Choroid plexus epithelial cell (primary cell): ENCODE measurements at regions not wholly inside any gene's neighbourhood (a gene's known extent, or its start where the extent isn't known, plus 50 kb on each side); places are given as distances from the start of the nearest gene placed in this dataset.

Experiments
- DNase-seq: peaks from one replicate; pipeline ENCODE4 v3.0.0-alpha.2; 2010; ENCODE audit warnings: low read depth
- H3K4me3 ChIP-seq: 2 replicates; pipeline ENCODE4 v1.5.1; 2011; ENCODE audit warnings: low read depth, mild to moderate bottlenecking, control low read depth, low read length, moderate library complexity
- CTCF ChIP-seq: conservative IDR thresholded peaks from 2 replicates; pipeline ENCODE4 v1.5.1; 2011; ENCODE audit warnings: low read depth, mild to moderate bottlenecking, control low read depth, inconsistent platforms, low read length, moderate library complexity

- TF ChIP-seq CTCF, result no peak
- DNase-seq, result no peak
- H3K4me3 ChIP-seq, result no peak overlapping the region
These were observed 205.1 kb downstream of the PDHA2 start for GRCh38 chr4:96044971-96045370.

GRCh38 chr4:96052827-96053226, 212.9 kb downstream of the PDHA2 start:
- no peak overlapping the region for H3K4me3 ChIP-seq
- TF ChIP-seq CTCF, result no peak
- peak; percentile 13 for DNase-seq

- H3K4me3 ChIP-seq, result no peak overlapping the region
- DNase-seq, result no peak
- TF ChIP-seq CTCF, result no peak
These were observed 216.5 kb downstream of the PDHA2 start for GRCh38 chr4:96056346-96056934.

GRCh38 chr4:96063639-96064038, 223.7 kb downstream of the PDHA2 start:
- no peak for TF ChIP-seq CTCF

GRCh38 chr4:96073461-96073860, 233.6 kb downstream of the PDHA2 start:
- DNase-seq, result peak; percentile 17
- TF ChIP-seq CTCF, result no peak

More at GRCh38 chr4:96063639-96064038, 223.7 kb downstream of the PDHA2 start:
- no peak overlapping the region for H3K4me3 ChIP-seq
- no peak for DNase-seq

GRCh38 chr4:96092151-96092705, 252.3 kb downstream of the PDHA2 start:
- no peak for TF ChIP-seq CTCF
- DNase-seq, result no peak

More at GRCh38 chr4:96073461-96073860, 233.6 kb downstream of the PDHA2 start:
- H3K4me3 ChIP-seq, result no peak overlapping the region

GRCh38 chr4:96093057-96093456, 253.2 kb downstream of the PDHA2 start:
- DNase-seq, result no peak
- TF ChIP-seq CTCF, result no peak
- no peak overlapping the region for H3K4me3 ChIP-seq

More at GRCh38 chr4:96092151-96092705, 252.3 kb downstream of the PDHA2 start:
- H3K4me3 ChIP-seq, result no peak overlapping the region
